HUDEP-2 (cell line): ENCODE measurements at regions not wholly inside any gene's neighbourhood (a gene's known extent, or its start where the extent isn't known, plus 50 kb on each side); places are given as distances from the start of the nearest gene placed in this dataset.
"Not testable (repeated sequence)": the region's sequence is repeated elsewhere in the genome, so short reads cannot be mapped to it uniquely, and the experiment has no call there.

ENCODE experiments used
- DNase-seq, 76 experiments: peaks; one replicate each; lab custom pipeline; 2025; ENCODE audit not compliant: unreplicated experiment in 76 of 76; lab: John Stamatoyannopoulos, UW

DNA sequence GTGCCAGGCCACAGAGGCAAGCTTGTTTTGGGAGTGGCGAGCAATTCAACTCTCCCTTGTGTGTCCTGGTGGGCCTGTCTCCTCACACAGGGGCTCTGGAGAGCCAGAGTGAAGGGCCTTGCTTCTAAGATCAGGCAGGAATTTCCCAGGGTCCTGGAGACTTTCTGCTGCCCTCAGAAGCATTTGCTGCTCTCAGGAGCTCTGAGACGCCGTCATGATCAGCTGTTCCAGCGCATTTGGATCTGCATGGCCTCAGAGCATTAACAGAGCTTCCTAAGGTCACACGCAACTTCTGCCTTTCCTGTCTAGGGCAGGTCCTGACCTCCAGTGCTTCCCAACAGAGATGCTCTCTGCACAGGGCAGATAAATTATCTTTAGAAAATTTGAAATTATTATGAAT, 52.2 kb upstream of the C10orf90 start:
- no peak for DNase-seq

DNA sequence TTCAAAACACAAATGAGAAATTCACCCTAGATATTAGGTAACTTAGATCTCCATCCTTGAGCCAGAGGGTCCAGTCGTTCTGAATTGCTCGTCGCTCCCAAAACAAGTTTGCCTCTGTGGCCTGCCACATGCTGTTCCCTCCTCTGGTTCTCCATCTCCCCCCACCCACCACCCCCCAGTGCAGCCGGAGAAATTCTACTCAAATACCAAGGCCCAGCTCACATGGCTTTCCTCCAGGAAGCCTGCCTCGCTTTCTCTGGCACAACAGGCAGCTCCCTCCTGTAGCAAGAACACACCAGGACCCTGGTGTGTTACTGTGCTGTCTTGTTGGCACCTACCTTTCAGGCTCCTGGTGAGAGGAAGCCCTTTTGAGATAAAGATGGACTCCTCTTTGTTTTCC, 52.7 kb upstream of the C10orf90 start:
- DNase-seq: no peak

DNA sequence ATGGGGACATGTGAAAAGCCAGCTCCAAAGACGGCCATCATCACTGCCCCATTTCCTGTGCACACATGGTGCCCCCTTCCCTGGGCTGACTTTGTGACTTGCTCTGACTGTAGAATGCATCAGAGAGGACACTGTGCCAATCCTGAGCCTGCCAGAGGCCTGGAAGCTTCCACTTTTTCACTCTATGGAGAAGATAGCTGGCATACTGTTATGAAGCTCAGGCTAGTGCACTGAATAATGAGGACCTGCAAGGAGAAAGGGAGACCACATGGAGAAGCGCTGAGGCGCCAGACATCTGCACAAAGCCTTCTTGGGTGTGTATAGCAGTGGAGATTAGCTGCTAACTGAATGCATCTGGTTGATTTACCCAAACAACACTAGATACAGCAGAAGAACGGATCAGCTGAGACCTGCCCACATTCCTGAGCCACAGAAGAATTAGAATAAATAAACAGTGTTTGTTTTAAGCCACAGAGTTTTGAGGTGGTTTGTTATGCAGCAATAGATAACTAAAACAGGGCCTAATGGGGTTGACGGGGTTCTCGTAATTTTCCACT, 58.9 kb upstream of the C10orf90 start:
- DNase-seq: no peak

DNA sequence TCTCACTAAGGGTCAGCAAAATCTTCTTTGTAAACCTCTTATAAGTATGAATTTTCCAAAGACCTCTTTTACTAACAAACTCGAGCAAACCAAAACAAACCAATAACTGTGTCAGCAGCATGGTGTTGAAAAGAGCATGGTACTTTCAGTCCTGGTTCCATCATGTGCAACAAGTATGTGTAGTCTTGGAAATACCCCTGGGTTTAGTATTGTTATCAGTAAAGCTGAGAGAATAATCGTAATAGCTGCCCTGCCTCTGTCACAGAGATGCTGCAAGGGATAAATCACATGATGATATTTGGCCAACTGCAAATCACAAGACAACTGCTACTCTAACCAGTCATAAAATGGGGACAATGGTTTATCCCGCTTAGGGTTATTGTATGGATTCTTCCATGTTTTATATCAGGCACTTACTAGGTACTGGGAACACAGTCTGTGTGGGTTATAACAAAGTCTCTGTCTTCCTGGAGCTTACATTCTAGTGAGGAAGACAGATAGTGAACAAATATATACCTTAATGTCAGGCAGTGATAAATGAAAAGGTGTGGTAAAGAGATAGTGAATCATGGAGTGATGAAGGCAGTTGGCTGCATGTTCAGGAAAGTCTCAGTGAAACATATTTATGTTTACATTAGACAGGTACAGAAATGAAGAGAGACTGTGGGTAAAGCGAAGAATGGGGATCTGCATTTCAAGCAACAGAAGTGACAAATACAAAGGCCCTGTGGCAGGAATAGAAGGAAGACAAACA, 60.5 kb upstream of the C10orf90 start:
- DNase-seq: no peak

DNA sequence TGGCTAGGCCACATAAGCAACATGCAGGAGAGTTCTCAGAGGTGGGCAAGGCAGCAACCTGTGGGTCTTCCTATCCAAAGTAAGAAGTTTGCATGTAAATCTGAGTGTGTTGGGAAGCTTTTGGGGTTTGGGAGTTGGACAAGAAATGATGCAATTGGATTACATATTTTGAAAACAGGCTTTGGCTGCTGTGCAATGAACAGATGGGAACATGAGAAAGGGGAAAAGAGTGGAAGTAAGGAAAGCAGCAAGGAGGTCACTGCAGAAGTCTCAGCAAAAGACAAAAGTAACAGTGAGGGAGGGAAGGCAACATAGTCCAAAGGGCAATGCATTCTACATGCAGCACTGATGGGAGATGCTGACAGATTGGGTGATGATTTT, 61.1 kb upstream of the C10orf90 start:
- no peak for DNase-seq

DNA sequence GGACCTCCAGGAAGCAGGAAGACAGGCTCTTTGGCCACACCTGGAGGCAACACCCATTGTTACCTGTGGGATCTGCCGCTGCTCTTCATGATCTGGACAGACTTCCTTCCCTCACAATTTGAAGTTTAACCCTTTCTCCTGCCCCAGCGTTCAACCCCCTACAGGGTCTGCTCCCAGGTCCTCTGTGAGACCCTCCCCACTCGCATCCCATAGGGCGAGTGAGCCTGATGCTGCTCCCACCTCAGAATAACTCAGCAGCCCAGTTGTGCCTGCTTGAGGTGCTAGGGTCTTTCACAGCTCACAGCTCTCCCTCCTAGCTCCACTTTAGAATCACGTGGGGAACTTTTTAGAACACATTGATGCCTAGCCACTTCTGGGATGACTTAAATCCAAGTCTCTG, 61.8 kb upstream of the C10orf90 start:
- DNase-seq: no peak

DNA sequence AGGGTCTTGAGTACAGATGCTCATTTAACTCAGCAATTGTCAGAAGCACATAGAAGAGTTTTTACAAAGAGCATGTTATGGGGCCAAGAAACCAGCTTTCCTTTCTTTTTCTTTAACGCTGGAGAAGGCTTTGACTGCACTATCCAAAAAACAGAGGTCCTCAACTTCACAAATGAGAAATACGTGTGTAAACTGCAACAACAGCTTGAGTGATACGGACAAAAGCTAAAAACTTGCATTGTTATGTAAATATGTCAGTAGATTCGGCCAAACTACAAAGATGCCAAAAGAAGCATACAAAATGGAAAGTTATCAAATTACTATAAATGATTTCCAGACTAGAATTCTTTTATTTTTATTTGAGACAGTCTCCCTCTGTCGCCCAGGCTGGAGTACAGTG, 62.4 kb upstream of the C10orf90 start:
- no peak for DNase-seq

DNA sequence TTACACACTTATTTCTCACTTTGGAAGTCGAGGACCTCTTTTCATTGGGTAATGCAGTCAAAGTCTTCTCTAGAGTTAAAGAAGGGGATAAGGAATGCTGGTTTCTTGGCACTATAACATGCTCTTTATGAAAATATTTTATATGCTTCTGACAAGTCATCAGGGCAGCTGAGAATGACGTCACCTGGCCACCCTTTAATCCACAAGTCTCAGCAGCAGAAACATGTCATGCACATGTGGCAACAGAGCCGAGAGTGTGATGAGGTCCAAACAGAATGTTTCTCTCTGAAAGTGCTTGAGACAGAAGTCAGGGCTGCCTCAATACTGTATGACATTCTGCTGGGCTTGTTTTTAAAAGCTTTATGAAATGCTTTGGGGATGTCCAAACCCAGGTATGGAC, 63.5 kb upstream of the C10orf90 start:
- no peak for DNase-seq

DNA sequence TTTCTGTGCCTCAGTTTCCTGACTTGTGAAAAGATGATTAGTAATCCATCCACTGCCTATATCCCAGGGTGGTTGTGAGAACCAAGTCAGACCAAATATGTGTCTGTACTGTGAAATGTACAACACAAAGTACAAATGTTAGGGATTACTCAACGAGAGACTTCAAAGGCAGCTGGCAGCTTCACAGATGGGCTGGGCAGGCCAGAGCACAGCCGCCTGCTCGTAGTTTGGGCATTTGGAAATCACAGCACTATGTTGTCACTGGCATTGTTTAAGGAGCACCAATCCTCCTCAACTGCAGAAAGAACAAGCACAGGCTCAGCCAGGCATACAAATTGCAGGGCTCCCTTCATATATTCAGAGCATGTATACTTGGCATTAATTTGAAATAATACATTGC, 64.5 kb upstream of the C10orf90 start:
- DNase-seq: no peak

DNA sequence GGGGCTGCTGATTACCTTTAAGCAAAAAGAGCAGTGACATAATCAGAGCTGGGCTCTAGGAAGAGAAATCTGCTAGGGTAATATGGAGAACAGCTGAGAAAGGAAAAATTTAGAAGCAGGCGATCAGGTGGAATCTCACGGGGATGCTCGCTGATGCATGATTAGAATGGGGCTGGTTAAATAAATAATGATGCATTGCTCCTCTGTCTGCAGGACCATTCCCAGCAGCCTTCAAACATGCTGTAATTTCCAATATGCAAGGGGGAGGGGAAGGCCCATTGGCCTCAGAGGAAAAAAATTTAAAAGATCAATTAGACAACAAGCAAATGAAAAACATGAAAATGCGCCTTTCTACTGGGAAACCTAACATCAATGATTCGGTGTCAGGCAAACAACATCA, 65.6 kb upstream of the C10orf90 start:
- no peak for DNase-seq

DNA sequence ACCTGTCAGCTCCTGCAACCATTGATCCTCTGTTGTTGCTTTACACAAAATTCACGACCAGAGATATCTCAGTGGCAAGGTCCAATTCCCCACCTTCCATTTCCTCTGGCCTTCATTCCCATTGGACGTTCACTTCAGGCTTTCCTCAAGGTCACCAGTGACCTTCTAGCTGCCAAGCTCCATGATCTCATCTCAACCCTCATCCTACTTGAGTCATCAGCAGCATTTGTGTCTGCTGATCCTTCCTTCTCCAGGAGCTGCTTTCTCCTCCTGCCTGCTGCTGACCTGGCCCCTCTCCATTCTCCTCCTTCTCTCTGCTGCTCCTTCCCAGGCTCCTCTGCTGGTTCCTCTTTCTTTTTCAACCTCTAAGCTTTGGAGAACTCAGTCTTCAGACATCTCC, 66.2 kb upstream of the C10orf90 start:
- DNase-seq: no peak

DNA sequence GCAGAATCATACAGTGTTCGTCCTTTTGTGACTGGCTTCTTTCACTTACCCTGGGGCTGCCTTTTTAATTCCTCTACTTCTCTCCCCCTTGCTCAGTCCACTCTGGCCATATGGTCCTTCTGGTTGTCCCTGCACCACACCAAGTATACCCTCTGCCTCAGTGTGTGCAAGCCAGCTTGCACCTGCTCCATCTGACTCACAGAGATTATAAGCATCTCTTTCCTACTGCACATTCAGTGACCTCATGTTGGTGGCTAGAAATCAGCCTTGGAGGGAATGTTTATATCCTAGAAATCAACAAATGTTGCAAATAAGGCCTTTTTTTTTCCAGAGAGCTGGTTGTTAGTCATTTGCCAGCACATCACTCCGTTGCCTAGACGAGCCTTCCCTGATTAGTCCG, 67.5 kb upstream of the C10orf90 start:
- DNase-seq: no peak

DNA sequence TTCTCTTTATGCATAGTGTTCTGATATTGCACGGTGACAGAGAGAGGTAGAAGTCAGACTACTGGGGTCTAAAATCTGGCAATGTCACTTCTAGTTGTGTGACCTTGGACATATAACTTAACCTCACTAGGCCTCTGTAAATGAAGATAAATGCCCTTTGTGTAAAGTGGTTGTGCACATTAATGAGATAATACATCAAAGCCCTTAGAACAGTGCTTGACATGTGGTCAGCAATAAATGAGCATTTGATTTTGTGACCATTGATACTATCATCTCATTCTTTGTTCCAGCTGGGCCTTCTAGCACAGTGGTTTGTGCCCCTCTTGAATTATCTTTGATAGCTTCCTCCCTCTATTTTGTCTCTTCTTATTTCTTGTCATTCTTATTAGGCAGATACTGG, 74.1 kb upstream of the C10orf90 start:
- DNase-seq: no peak

DNA sequence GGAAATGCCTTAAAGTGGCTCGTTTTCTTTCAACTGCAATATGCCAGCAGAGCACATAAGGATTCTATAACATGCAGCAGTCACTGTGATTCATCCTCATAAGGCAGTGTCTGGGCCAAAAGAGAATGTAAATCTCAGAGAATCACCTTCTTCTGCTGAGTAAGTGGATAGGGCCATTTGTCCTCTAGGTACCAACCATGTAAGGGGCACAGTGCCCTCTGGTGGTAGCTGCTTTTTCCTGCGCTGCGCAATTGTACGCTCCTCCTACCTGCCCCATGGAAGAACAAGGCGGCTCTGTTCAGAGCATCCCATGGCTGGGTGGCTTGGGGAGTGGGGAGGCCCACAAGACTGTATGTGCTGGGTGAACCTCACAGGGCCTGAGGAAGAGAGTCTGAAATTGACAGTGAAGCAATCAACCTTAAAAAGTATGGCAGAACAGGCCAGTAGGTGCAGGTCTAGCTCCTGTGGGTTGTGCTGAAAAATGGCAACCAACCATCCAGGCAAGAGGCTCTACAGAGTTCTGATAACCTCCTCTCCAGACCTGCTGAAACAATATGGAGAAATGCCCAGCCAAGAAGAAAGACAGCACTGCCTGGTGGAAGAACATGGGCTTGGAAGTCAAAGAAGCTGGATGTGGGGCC, 78.6 kb upstream of the C10orf90 start:
- DNase-seq: peak in 52 of 76 experiments; percentile 1 to 62 (median 18)

DNA sequence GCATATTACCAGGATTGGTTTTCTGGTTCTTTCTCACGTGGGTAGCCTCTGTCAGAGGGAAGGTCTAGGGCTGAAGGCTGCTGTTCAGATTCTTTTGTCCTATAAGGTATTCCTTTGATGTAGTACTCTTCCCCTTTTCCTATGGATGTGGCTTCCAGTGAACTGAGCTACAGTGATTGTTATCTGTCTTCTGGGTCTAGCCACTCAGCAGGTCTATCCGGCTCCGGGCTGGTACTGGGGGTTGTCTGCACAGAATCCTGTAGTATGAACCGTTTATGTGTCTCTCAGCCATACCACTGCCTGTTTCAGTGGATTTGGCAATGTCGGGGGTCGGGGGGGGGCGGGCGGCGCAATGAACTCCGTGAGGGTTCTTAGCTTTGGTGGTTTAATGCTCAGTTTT, 84.5 kb upstream of the C10orf90 start:
- no peak for DNase-seq

DNA sequence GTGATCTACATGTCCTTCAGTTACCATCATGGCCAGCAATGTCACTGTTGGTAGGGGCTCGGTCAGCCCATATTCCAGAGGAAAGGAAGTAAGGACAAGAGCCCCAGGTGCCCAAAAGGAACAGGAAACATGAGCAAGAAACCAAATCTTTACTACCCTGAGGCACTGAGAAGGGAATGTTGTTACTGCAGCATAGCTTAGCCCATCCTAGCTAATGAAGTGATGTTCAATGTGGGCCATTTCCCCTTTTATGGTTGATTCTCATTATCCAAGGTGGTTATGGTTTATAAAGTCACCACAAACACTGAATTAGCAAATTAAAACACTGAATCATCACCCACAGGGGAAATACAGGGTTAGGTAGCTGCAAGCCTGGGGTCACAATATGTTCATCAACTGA, 88.4 kb upstream of the C10orf90 start:
- DNase-seq: no peak

DNA sequence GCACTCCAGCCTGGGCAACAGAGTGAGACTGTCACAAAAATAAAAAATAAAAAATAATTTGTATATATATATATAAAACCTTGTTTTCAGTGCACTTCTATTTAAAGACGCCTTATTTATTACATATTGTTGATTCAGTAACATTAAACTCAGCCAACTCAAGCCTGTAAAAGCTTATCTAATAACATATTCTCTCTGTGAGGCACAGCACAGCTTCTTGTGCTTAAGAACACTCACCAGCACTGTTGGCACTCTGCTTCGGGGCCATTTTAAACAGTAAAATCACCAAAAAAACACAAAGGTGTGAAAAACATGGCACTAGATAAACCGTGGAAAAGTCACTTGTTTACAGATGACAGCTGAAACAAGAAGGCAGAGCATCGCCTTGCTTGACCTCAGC, 89.0 kb upstream of the C10orf90 start:
- DNase-seq: no peak

DNA sequence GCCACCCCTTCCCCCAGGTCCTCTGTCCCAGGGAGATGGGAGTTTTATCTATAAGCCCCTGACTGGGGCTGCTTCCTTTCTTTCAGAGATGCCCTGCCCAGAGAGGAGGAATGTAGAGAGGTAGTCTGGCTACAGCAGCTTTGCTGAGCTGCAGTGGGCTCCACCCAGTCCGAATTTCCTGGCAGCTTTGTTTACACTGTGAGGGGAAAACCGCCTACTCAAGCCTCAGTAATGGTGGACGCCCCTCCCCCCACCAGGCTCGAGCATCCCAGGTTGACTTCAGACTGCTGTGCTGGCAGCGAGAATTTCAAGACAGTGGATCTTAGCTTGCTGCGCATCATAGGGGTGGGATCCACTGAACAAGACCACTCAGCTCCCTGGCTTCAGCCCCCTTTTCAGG, 96.2 kb upstream of the C10orf90 start:
- not testable (repeated sequence) for DNase-seq

DNA sequence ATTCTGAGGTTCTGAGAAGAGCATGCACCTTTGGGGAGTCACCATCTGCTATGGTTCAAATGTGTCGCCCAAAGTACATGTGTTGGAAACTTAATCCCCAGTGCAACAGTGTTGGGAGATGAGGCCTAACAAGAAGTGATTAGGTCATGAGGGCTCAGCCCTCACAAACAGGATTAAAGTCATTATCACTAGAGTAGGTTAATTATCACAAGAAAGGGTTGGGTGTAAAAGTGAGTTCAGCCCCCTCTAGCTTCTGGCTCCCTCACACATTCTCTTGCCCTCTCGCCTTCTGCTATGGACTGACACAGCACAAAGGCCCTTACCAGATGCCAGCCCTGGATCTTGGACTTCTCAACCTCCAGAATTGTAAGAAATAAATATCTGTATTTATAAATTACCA, 100.3 kb upstream of the C10orf90 start:
- no peak for DNase-seq

DNA sequence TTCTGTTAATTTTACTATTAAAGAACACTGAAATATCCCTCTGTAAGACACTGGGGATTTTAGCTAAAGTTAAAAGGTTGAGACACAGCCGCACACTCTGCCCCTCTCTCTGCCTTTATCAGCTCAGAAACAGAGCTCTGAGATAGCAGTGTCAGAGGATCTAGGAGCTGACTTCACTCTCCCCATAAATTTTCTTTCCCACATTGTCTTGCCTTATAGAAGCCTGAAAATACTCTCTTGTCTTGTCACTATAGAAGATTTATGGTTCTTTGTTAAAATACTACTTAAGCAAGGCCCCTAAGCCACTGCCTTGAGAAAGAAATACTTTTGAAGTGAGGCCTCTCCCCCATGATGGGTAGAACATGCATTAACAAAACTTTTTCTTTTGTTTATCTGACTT, 105.7 kb upstream of the C10orf90 start:
- DNase-seq: no peak

DNA sequence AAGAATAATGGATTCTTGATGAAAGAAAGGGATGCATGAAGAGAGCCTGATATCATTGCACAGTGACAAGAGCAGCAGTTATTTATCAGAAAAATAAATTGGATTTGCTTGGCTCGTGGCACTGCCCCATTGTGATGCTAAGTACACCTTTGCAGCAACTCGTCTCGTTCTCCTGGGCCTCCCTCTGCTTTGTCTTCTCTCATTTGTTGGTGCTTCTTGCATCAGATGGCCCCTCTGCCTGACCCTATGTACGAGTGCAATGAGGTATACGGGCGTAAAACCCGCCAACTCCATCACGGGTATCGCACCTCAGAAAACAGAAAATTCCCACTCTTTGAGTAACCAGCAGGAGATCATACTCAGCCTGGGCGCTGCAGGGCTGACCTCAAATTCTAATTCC, 107.2 kb upstream of the C10orf90 start:
- no peak for DNase-seq

DNA sequence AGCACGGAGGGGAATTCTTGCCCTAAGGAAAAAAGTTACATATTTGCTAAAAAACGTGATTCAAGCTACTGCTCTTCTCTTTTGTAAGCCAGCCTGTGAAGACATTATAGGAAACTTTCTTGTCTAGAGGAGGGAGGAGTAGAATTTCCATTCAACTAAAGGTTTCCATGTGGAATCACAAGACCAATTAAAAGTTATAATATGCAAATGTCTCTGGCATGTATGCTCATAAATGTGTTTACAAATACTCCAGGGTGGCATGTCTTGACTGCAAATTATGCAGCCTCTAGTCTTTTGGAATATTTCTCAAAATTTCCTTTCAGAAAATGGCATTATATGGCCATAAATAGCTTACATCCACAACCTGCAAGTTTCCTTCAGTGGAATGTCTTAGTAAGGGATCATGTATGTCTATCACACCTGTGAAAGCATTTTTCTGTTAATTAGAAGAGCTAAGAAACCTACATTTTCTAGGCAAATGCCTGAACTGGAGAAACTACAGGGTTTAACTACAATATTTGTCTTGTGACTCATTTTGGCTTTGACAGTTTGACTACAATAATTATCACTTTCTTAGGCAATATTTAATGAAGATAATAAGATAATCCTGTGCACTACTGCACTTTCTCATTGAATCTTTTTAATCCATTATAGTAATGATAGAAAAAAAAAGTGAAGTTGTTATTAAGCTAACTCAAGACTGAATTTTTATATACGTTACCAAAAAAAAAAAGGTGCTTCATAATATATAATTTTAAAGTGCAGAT, 111.1 kb upstream of the C10orf90 start:
- DNase-seq: no peak
